ENCODE measurements at regions not wholly inside any gene's neighbourhood (a gene's known extent, or its start where the extent isn't known, plus 50 kb on each side); places are given as distances from the start of the nearest gene placed in this dataset.

DNA sequence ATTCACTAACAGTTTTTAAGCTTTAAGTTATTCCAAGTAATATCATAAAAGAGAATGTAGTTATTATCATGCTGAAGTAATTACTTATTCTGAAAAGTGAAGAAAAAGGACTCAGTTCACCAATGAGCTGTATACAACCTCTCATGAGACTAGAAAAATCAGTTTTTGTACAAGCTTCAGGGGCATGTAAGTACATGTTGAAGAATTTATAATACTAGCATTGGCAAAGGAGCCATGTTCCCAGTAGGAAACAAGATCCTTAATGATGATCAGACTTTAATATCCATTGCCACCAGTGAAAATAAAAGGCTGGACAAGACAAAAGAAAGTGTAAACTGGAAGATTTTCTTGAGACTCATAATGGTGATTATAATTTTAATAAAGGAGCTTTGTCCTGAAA lies 532.8 kb downstream of the PLOD2 start:
- Histone ChIP-seq H3K27me3 (ENCODE audit: insufficient read depth) (no peaks in the 10 kb centered on the region), H3K4me3 (no peak overlapping the region), H3K4me2 (no peak overlapping the region), H3K79me2 (replicated peaks; ENCODE audit: insufficient read depth) (no peaks in the 10 kb centered on the region), H3K27ac (ENCODE audit: low read depth) (no peak overlapping the region), H3K4me1 (ENCODE audit: insufficient read depth) (peaks cover 11% of the 10 kb centered on the region), H3K9me2 (ENCODE audit: insufficient read depth) (no peaks in the 10 kb centered on the region), H4K20me1 (replicated peaks; ENCODE audit: insufficient read depth) (no peaks in the 10 kb centered on the region), H2AFZ (no peak overlapping the region), H3F3A (replicated peaks; ENCODE audit: low read depth) (no peaks in the 10 kb centered on the region), H3K36me3 (ENCODE audit: insufficient read depth) (no peaks in the 10 kb centered on the region)
- TF ChIP-seq CREB1 (CRISPR knock-in tag; IDR thresholded peaks at IDR 0.05; ENCODE audit: low read depth) (no peak), ZNF462 (CRISPR knock-in tag; IDR thresholded peaks at IDR 0.05) (no peak)
- TF ChIP-seq, protein P1, sequence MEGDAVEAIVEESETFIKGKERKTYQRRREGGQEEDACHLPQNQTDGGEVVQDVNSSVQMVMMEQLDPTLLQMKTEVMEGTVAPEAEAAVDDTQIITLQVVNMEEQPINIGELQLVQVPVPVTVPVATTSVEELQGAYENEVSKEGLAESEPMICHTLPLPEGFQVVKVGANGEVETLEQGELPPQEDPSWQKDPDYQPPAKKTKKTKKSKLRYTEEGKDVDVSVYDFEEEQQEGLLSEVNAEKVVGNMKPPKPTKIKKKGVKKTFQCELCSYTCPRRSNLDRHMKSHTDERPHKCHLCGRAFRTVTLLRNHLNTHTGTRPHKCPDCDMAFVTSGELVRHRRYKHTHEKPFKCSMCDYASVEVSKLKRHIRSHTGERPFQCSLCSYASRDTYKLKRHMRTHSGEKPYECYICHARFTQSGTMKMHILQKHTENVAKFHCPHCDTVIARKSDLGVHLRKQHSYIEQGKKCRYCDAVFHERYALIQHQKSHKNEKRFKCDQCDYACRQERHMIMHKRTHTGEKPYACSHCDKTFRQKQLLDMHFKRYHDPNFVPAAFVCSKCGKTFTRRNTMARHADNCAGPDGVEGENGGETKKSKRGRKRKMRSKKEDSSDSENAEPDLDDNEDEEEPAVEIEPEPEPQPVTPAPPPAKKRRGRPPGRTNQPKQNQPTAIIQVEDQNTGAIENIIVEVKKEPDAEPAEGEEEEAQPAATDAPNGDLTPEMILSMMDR (conservative IDR thresholded peaks at IDR 0.05; ENCODE audit: low read depth in 2 of 2) = no peak
- no peak for ATAC-seq
- no peak overlapping the region for H3K27ac Mint-ChIP-seq
- peaks cover 8% of the 10 kb centered on the region; the same call in 2 of the 3 replicates for H3K4me1 Mint-ChIP-seq
- H3K9me3 Mint-ChIP-seq = peaks cover 28% of the 10 kb centered on the region
- DNase-seq (ENCODE audit: low spot score) = no peak
- H3K27me3 Mint-ChIP-seq (ENCODE audit: insufficient read depth, low read depth, poor library complexity) = no peaks in the 10 kb centered on the region
- H3K4me3 Mint-ChIP-seq = no peak overlapping the region
- H3K36me3 Mint-ChIP-seq (ENCODE audit: low read depth) = peaks cover 16% of the 10 kb centered on the region; the same call in 2 of the 3 replicates

- Histone ChIP-seq H2AFZ (no peak overlapping the region), H3K27ac (ENCODE audit: low read depth) (no peak overlapping the region), H3K4me1 (ENCODE audit: insufficient read depth) (no peaks in the 10 kb centered on the region), H3K36me3 (ENCODE audit: insufficient read depth) (no peaks in the 10 kb centered on the region), H3K4me2 (no peak overlapping the region), H3K79me2 (replicated peaks; ENCODE audit: insufficient read depth) (no peaks in the 10 kb centered on the region), H3K9me2 (ENCODE audit: insufficient read depth) (no peaks in the 10 kb centered on the region), H3K27me3 (ENCODE audit: insufficient read depth) (no peaks in the 10 kb centered on the region), H3K4me3 (no peak overlapping the region), H3F3A (replicated peaks; ENCODE audit: low read depth) (no peaks in the 10 kb centered on the region), H4K20me1 (replicated peaks; ENCODE audit: insufficient read depth) (no peaks in the 10 kb centered on the region)
- ATAC-seq (no peak), DNase-seq (ENCODE audit: low spot score) (no peak)
- H3K36me3 Mint-ChIP-seq (ENCODE audit: low read depth) = peaks cover 5% of the 10 kb centered on the region; the same call in 2 of the 3 replicates
- no peak overlapping the region for H3K4me3 Mint-ChIP-seq
- H3K9me3 Mint-ChIP-seq = peaks cover 10% of the 10 kb centered on the region; the same call in 2 of the 3 replicates
- no peak overlapping the region for H3K27ac Mint-ChIP-seq
- no peaks in the 10 kb centered on the region for H3K27me3 Mint-ChIP-seq (ENCODE audit: insufficient read depth, low read depth, poor library complexity)
- no peaks in the 10 kb centered on the region; the same call in 2 of the 3 replicates for H3K4me1 Mint-ChIP-seq
- TF ChIP-seq EZH2phosphoT487 (IDR thresholded peaks at IDR 0.05; ENCODE audit: unreplicated experiment) = no peak
- TF ChIP-seq, protein P2, sequence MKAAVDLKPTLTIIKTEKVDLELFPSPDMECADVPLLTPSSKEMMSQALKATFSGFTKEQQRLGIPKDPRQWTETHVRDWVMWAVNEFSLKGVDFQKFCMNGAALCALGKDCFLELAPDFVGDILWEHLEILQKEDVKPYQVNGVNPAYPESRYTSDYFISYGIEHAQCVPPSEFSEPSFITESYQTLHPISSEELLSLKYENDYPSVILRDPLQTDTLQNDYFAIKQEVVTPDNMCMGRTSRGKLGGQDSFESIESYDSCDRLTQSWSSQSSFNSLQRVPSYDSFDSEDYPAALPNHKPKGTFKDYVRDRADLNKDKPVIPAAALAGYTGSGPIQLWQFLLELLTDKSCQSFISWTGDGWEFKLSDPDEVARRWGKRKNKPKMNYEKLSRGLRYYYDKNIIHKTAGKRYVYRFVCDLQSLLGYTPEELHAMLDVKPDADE (IDR thresholded peaks at IDR 0.05) = no peak
- no peak for TF ChIP-seq ZNF114 (CRISPR knock-in tag; IDR thresholded peaks at IDR 0.05)
- TF ChIP-seq CREB1 (CRISPR knock-in tag; IDR thresholded peaks at IDR 0.05; ENCODE audit: low read depth) = no peak
- no peak for TF ChIP-seq POLR2AphosphoS5 (IDR thresholded peaks at IDR 0.05; ENCODE audit: low read depth)
- TF ChIP-seq STAT1 (IDR thresholded peaks at IDR 0.05; ENCODE audit: unreplicated experiment) = no peak
- TF ChIP-seq REST (IDR thresholded peaks at IDR 0.05; ENCODE audit: unreplicated experiment) = no peak
- TF ChIP-seq ZNF331 (CRISPR knock-in tag; IDR thresholded peaks at IDR 0.05; ENCODE audit: low read depth) = no peak
Measured at GRCh38 chr3:145637105-145637504, 523.9 kb downstream of the PLOD2 start.
